ENCODE measurements at regions not wholly inside any gene's neighbourhood (a gene's known extent, or its start where the extent isn't known, plus 50 kb on each side); places are given as distances from the start of the nearest gene placed in this dataset.

GRCh38 chr9:6128030-6128429 lies 87.6 kb upstream of the IL33 start:
- no TSS peak for BruUV-seq (replicated peaks)
- Histone ChIP-seq H3K4me1 (ENCODE audit: insufficient read depth, low read length) (peaks cover 2% of the 10 kb centered on the region; the same call in 1 of the 2 replicates), H3K9me3 (ENCODE audit: low read length) (no peaks in the 10 kb centered on the region), H3K79me2 (ENCODE audit: low read length) (no peaks in the 10 kb centered on the region), H3K4me3 (ENCODE audit: low read length) (no peak overlapping the region), H3K9ac (ENCODE audit: low read length) (no peak overlapping the region), H3K27me3 (ENCODE audit: low read length) (no peaks in the 10 kb centered on the region), H2AFZ (ENCODE audit: low read length) (no peak overlapping the region), H3K27ac (ENCODE audit: low read length) (no peak overlapping the region), H3K4me2 (ENCODE audit: low read length) (no peak overlapping the region), H3F3A (ENCODE audit: low read length, unreplicated experiment) (no peaks in the 10 kb centered on the region), H4K20me1 (ENCODE audit: low read length) (no peaks in the 10 kb centered on the region), H3K9me2 (replicated peaks; ENCODE audit: low read length) (no peaks in the 10 kb centered on the region), H3K36me3 (ENCODE audit: low read depth, low read length) (no peaks in the 10 kb centered on the region)
- ATAC-seq (no peak), DNase-seq (no peak)
- POLR2A ChIA-PET (ENCODE audit: unreplicated experiment): no interaction called here
- TF ChIP-seq EZH2phosphoT487 (IDR thresholded peaks at IDR 0.05; ENCODE audit: borderline replicate concordance, low read length) (no peak), CTCF (conservative IDR thresholded peaks at IDR 0.05; ENCODE audit: low read depth, low read length) (no peak), EZH2 (IDR thresholded peaks at IDR 0.05; ENCODE audit: low read length, unreplicated experiment) (no peak)
- intact Hi-C loops (cut with micrococcal nuclease): no loop called here
- CTCF ChIA-PET: no interaction called here

- no TSS peak for BruUV-seq (replicated peaks)
- Histone ChIP-seq H3K36me3 (ENCODE audit: low read depth, low read length) (no peaks in the 10 kb centered on the region), H3K4me3 (ENCODE audit: low read length) (no peak overlapping the region), H3K79me2 (ENCODE audit: low read length) (no peaks in the 10 kb centered on the region), H3K9ac (ENCODE audit: low read length) (no peak overlapping the region), H3K27me3 (ENCODE audit: low read length) (no peaks in the 10 kb centered on the region), H3F3A (ENCODE audit: low read length, unreplicated experiment) (no peaks in the 10 kb centered on the region), H3K4me2 (ENCODE audit: low read length) (no peak overlapping the region), H4K20me1 (ENCODE audit: low read length) (no peaks in the 10 kb centered on the region), H3K4me1 (ENCODE audit: insufficient read depth, low read length) (no peaks in the 10 kb centered on the region), H3K27ac (ENCODE audit: low read length) (no peak overlapping the region), H3K9me2 (replicated peaks; ENCODE audit: low read length) (no peaks in the 10 kb centered on the region), H3K9me3 (ENCODE audit: low read length) (no peaks in the 10 kb centered on the region), H2AFZ (ENCODE audit: low read length) (no peak overlapping the region)
- ChIA-PET CTCF (no interaction called here), POLR2A (ENCODE audit: unreplicated experiment) (no interaction called here)
- intact Hi-C loops (cut with micrococcal nuclease): no loop called here
- no peak for TF ChIP-seq EZH2phosphoT487 (IDR thresholded peaks at IDR 0.05; ENCODE audit: borderline replicate concordance, low read length)
- TF ChIP-seq CTCF (conservative IDR thresholded peaks at IDR 0.05; ENCODE audit: low read depth, low read length): no peak
- TF ChIP-seq EZH2 (IDR thresholded peaks at IDR 0.05; ENCODE audit: low read length, unreplicated experiment): no peak
- ATAC-seq (no peak), DNase-seq (no peak)
These were observed 89.2 kb upstream of the IL33 start for GRCh38 chr9:6126377-6126776.

- ChIA-PET CTCF (no interaction called here), POLR2A (ENCODE audit: unreplicated experiment) (no interaction called here)
- H3K27ac ChIP-seq (ENCODE audit: low read length): no peak overlapping the region
- no peaks in the 10 kb centered on the region for H3K36me3 ChIP-seq (ENCODE audit: low read depth, low read length)
- no peak overlapping the region for H2AFZ ChIP-seq (ENCODE audit: low read length)
- no peaks in the 10 kb centered on the region for H3K79me2 ChIP-seq (ENCODE audit: low read length)
- H3K4me2 ChIP-seq (ENCODE audit: low read length): no peak overlapping the region
- no peaks in the 10 kb centered on the region for H3K4me1 ChIP-seq (ENCODE audit: insufficient read depth, low read length)
- DNase-seq (no peak), ATAC-seq (no peak)
- intact Hi-C loops (cut with micrococcal nuclease): no loop called here
- no peaks in the 10 kb centered on the region for H4K20me1 ChIP-seq (ENCODE audit: low read length)
- no peaks in the 10 kb centered on the region for H3F3A ChIP-seq (ENCODE audit: low read length, unreplicated experiment)
- no peak overlapping the region for H3K4me3 ChIP-seq (ENCODE audit: low read length)
- H3K9ac ChIP-seq (ENCODE audit: low read length): no peak overlapping the region
- no TSS peak for BruUV-seq (replicated peaks)
- no peaks in the 10 kb centered on the region for H3K27me3 ChIP-seq (ENCODE audit: low read length)
- H3K9me2 ChIP-seq (replicated peaks; ENCODE audit: low read length): no peaks in the 10 kb centered on the region
- H3K9me3 ChIP-seq (ENCODE audit: low read length): no peaks in the 10 kb centered on the region
- TF ChIP-seq EZH2 (IDR thresholded peaks at IDR 0.05; ENCODE audit: low read length, unreplicated experiment) (no peak), EZH2phosphoT487 (IDR thresholded peaks at IDR 0.05; ENCODE audit: borderline replicate concordance, low read length) (no peak), CTCF (conservative IDR thresholded peaks at IDR 0.05; ENCODE audit: low read depth, low read length) (no peak)
These were observed 92.2 kb upstream of the IL33 start for GRCh38 chr9:6123416-6123815.

Measured in PC-3 (cell line).